ENCODE measurements at regions not wholly inside any gene's neighbourhood (a gene's known extent, or its start where the extent isn't known, plus 50 kb on each side); places are given as distances from the start of the nearest gene placed in this dataset.

DNA sequence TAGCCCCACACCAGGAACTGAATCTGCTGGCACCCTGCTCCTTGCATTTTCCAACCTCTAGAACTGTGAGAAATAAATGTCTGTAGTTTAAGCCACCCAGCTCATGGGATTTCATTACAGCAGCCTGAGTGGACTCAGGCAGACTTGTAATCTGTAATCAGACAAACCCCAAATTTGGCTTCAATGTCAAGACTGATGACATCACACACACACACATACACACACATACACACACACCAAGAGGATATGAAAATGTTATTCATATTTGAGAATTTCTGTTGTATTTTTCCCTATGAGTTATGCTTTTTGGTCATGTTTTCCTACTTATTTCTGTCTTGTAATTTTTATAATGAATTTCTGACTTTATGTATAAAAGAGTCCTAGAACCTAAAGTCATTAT is 83.8 kb upstream of the GLI2 start:
- Histone ChIP-seq H3K4me3 (replicated peaks in 1 of 4; ENCODE audit: control extremely low read depth in 1 of 4, insufficient read depth in 1 of 4, low read depth in 3 of 4, low read length in 4 of 4) (no peak overlapping the region), H3K4me1 (ENCODE audit: control insufficient read depth, extremely low read depth, insufficient read depth, low read length) (no peaks in the 10 kb centered on the region), H4K20me1 (ENCODE audit: control insufficient read depth, extremely low read depth, insufficient read depth, low read length) (no peaks in the 10 kb centered on the region), H3K9ac (ENCODE audit: insufficient read depth, low read length) (no peak overlapping the region), H3K4me2 (ENCODE audit: extremely low read depth, insufficient read depth, low read length) (no peak overlapping the region), H3K9me3 (ENCODE audit: control insufficient read depth, insufficient read depth, low read depth, low read length) (no peaks in the 10 kb centered on the region), H3K79me2 (ENCODE audit: control insufficient read depth, insufficient read depth, low read length) (no peaks in the 10 kb centered on the region), H3K27ac (ENCODE audit: insufficient read depth, low read length) (no peak overlapping the region), H2AFZ (ENCODE audit: low read length) (no peak overlapping the region), H3K36me3 (ENCODE audit: control insufficient read depth, insufficient read depth, low read length) (no peaks in the 10 kb centered on the region), H3K27me3 (ENCODE audit: control insufficient read depth, insufficient read depth, low read length) (peaks cover 5% of the 10 kb centered on the region)
- no peak for DNase-seq (ENCODE audit: low read depth in 2 of 2)
- TF ChIP-seq, protein P1, sequence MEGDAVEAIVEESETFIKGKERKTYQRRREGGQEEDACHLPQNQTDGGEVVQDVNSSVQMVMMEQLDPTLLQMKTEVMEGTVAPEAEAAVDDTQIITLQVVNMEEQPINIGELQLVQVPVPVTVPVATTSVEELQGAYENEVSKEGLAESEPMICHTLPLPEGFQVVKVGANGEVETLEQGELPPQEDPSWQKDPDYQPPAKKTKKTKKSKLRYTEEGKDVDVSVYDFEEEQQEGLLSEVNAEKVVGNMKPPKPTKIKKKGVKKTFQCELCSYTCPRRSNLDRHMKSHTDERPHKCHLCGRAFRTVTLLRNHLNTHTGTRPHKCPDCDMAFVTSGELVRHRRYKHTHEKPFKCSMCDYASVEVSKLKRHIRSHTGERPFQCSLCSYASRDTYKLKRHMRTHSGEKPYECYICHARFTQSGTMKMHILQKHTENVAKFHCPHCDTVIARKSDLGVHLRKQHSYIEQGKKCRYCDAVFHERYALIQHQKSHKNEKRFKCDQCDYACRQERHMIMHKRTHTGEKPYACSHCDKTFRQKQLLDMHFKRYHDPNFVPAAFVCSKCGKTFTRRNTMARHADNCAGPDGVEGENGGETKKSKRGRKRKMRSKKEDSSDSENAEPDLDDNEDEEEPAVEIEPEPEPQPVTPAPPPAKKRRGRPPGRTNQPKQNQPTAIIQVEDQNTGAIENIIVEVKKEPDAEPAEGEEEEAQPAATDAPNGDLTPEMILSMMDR (conservative IDR thresholded peaks at IDR 0.05 in 1 of 2, IDR thresholded peaks at IDR 0.05 in 1 of 2; ENCODE audit: low read depth in 1 of 2, low read length in 2 of 2): no peak
- TF ChIP-seq EZH2 (IDR thresholded peaks at IDR 0.05; ENCODE audit: low read length, missing control alignments): no peak

DNA sequence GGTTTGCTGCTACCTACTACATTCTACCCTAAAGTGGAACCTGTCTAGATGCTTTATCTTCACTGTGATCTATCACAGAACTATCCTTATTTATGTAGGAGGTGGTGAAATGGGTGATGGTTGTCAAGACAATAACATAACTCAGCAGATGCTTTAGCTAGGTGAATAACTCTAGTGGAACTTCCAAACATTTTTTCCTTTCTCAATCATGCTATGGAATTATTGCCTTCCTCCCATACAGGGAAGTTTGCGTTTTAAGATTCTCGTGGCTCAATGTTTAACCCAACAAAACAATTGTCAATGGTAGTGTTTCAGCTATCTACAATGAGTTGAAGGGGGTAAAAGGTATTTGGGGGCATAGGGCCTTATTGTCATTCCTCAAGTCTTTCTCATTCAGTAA is 82.6 kb upstream of the GLI2 start:
- peak in 1 of 2 donors; percentile 70 for DNase-seq (ENCODE audit: low read depth in 2 of 2)

DNA sequence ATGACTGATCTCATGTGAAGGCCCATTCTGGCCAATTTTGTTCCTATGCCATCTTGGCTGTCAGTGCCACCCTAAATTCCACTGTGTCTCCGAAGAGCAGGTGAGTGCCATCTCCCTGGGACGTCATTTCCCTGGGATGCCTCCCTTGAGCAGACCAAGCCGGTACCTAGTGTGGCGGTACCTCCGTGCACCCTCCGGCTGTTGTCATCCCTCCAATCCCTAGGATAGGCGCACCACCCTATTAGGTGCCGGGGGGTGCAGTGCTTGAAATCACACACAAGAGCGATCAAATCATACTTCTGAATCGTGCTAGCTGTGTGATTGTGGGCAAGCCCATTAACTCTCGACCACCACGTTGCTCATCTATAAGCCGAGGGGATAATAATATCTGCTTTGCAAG is 81.8 kb upstream of the GLI2 start:
- H3K9ac ChIP-seq (ENCODE audit: insufficient read depth, low read length): no peak overlapping the region
- no peaks in the 10 kb centered on the region for H3K9me3 ChIP-seq (ENCODE audit: control insufficient read depth, insufficient read depth, low read depth, low read length)
- peaks cover 12% of the 10 kb centered on the region for H3K27me3 ChIP-seq (ENCODE audit: control insufficient read depth, insufficient read depth, low read length)
- no peak for TF ChIP-seq EZH2 (IDR thresholded peaks at IDR 0.05; ENCODE audit: low read length, missing control alignments)
- TF ChIP-seq, protein P1 (conservative IDR thresholded peaks at IDR 0.05 in 1 of 2, IDR thresholded peaks at IDR 0.05 in 1 of 2; ENCODE audit: low read depth in 1 of 2, low read length in 2 of 2): no peak
- H3K79me2 ChIP-seq (ENCODE audit: control insufficient read depth, insufficient read depth, low read length): no peaks in the 10 kb centered on the region
- DNase-seq (ENCODE audit: low read depth in 2 of 2): no peak
- no peak overlapping the region for H2AFZ ChIP-seq (ENCODE audit: low read length)
- H3K4me2 ChIP-seq (ENCODE audit: extremely low read depth, insufficient read depth, low read length): no peak overlapping the region
- H3K4me3 ChIP-seq (replicated peaks in 1 of 4; ENCODE audit: control extremely low read depth in 1 of 4, insufficient read depth in 1 of 4, low read depth in 3 of 4, low read length in 4 of 4): no peak overlapping the region
- no peaks in the 10 kb centered on the region for H4K20me1 ChIP-seq (ENCODE audit: control insufficient read depth, extremely low read depth, insufficient read depth, low read length)
- H3K27ac ChIP-seq (ENCODE audit: insufficient read depth, low read length): no peak overlapping the region
- no peaks in the 10 kb centered on the region for H3K36me3 ChIP-seq (ENCODE audit: control insufficient read depth, insufficient read depth, low read length)
- H3K4me1 ChIP-seq (ENCODE audit: control insufficient read depth, extremely low read depth, insufficient read depth, low read length): no peaks in the 10 kb centered on the region

More for the DNA sequence above, 82.6 kb upstream of the GLI2 start:
- H3K79me2 ChIP-seq (ENCODE audit: control insufficient read depth, insufficient read depth, low read length): no peaks in the 10 kb centered on the region
- H3K9me3 ChIP-seq (ENCODE audit: control insufficient read depth, insufficient read depth, low read depth, low read length): no peaks in the 10 kb centered on the region
- TF ChIP-seq, protein P1 (conservative IDR thresholded peaks at IDR 0.05 in 1 of 2, IDR thresholded peaks at IDR 0.05 in 1 of 2; ENCODE audit: low read depth in 1 of 2, low read length in 2 of 2): no peak
- no peak for TF ChIP-seq EZH2 (IDR thresholded peaks at IDR 0.05; ENCODE audit: low read length, missing control alignments)
- H2AFZ ChIP-seq (ENCODE audit: low read length): no peak overlapping the region
- H3K27me3 ChIP-seq (ENCODE audit: control insufficient read depth, insufficient read depth, low read length): peaks cover 12% of the 10 kb centered on the region
- H3K27ac ChIP-seq (ENCODE audit: insufficient read depth, low read length): no peak overlapping the region
- H3K4me1 ChIP-seq (ENCODE audit: control insufficient read depth, extremely low read depth, insufficient read depth, low read length): no peaks in the 10 kb centered on the region
- no peaks in the 10 kb centered on the region for H4K20me1 ChIP-seq (ENCODE audit: control insufficient read depth, extremely low read depth, insufficient read depth, low read length)
- H3K36me3 ChIP-seq (ENCODE audit: control insufficient read depth, insufficient read depth, low read length): no peaks in the 10 kb centered on the region
- H3K4me2 ChIP-seq (ENCODE audit: extremely low read depth, insufficient read depth, low read length): no peak overlapping the region
- H3K9ac ChIP-seq (ENCODE audit: insufficient read depth, low read length): no peak overlapping the region
- no peak overlapping the region for H3K4me3 ChIP-seq (replicated peaks in 1 of 4; ENCODE audit: control extremely low read depth in 1 of 4, insufficient read depth in 1 of 4, low read depth in 3 of 4, low read length in 4 of 4)
